Heart left ventricle (tissue), 16 donors: ENCODE measurements at regions not wholly inside any gene's neighbourhood (a gene's known extent, or its start where the extent isn't known, plus 50 kb on each side); places are given as distances from the start of the nearest gene placed in this dataset.
A peak's percentile ranks its signal among the peaks of the same experiment; 100 is the strongest.

Source experiments
- ATAC-seq, 4 donors: fragments of 200-7000 bp; cut with Tn5 transposase; one replicate each; pipeline ENCODE4 v1.9.1; 2020 to 2022; ENCODE audit warnings: moderate library complexity in 4 of 4, mild to moderate bottlenecking in 3 of 4, moderate number of reproducible peaks in 1 of 4
- DNase-seq, 5 donors: peaks; one replicate each; pipeline ENCODE4 v3.0.0-alpha.2; 2020
- H3K27ac ChIP-seq, 12 donors: fragments of 200-600 bp; sonication (generic) in 4 of 12; one replicate each; pipeline versions ENCODE4 v1.5.0 to v1.8.0; 2016 to 2022; ENCODE audit warnings: mild to moderate bottlenecking in 2 of 12
- H3K27me3 ChIP-seq, 9 donors: fragments of 200-600 bp; sonication (generic) in 2 of 9; one replicate each; pipeline versions ENCODE4 v1.5.1 to v1.8.0; 2016 to 2022; ENCODE audit warnings: mild to moderate bottlenecking in 3 of 9
- H3K36me3 ChIP-seq, 9 donors: fragments of 200-600 bp; sonication (generic) in 2 of 9; one replicate each; pipeline versions ENCODE4 v1.5.0 to v1.8.0; 2018 to 2022; ENCODE audit warnings: mild to moderate bottlenecking in 2 of 9
- H3K4me1 ChIP-seq, 12 donors: fragments of 200-600 bp; sonication (generic) in 4 of 12; one replicate each; pipeline versions ENCODE4 v1.5.0 to v1.8.0; 2016 to 2022; ENCODE audit warnings: mild to moderate bottlenecking in 3 of 12
- H3K4me3 ChIP-seq, 12 donors: fragments of 200-600 bp; sonication (generic) in 4 of 12; one replicate each; pipeline versions ENCODE4 v1.5.0 to v1.8.0; 2017 to 2022; ENCODE audit warnings: mild to moderate bottlenecking in 9 of 12, moderate library complexity in 4 of 12
- H3K9me3 ChIP-seq, 12 donors: fragments of 200-600 bp; sonication (generic) in 4 of 12; one replicate each; pipeline versions ENCODE4 v1.5.0 to v1.8.0; 2016 to 2022; ENCODE audit warnings: mild to moderate bottlenecking in 1 of 12
- CTCF ChIP-seq, 12 donors: fragments of 200-600 bp; sonication (generic) in 4 of 12; IDR thresholded peaks; one replicate each; pipeline versions ENCODE4 v1.5.0 to v1.8.0; 2018 to 2022; ENCODE audit warnings: antibody characterized with exemption in 12 of 12, mild to moderate bottlenecking in 5 of 12
- POLR2A ChIP-seq, 2 donors: fragments of 450-650 bp; IDR thresholded peaks; one replicate each; pipeline ENCODE4 v1.6.1; 2017; ENCODE audit warnings: antibody characterized with exemption in 2 of 2, mild to moderate bottlenecking in 2 of 2, moderate library complexity in 2 of 2
- WGBS, 4 donors: extraction: QIAGEN DNeasy Blood & Tissue Kit in 2 of 4; methylation state at CpG; one replicate each; pipeline versions ENCODE4 v1.1.5 to v1.1.7; 2013 to 2018; 5-methylcytosine and 5-hydroxymethylcytosine counted together
- intact Hi-C, 10 donors: fragments of 100-400 bp; cut with DNase I; formaldehyde crosslinking; loops; one replicate each; pipeline versions ENCODE4 v1.11.1 to v1.14.2; 2022
- donor health status: ischemic (EF 13 %, LVEDD 7.1; RV severe dilation, severe dysfunction).
- donor health status: healthy with polysubstance abuse.
- donor health status: DM: no; HTN: yes; CAD: no.
- donor health status: DM: no; HTN: no; CAD: no.
- donor health status: ischemic (EF 25% LVEDD 6.9; RV normal size, moderate dysfunction).
- donor health status: ischemic (EF 25% LVEDD 5.7; RV mildly dilated, moderate dysfunction).
- donor health status: healthy.
- donor health status: DM: yes; HTN: yes; CAD: no.
- donor health status: ischemic (EF 35%, LVEDD 5.7; RV mildly dilated, moderate dysfunction).
- donor health status: nonischemic (EF 11% LVEDD 7.7; RV severe dilation, severe dysfunction).
- donor health status: DM: yes; HTN: yes; CAD: no.
- donor health status: PGD.
- donor health status: ischemic (EF 29% LVEDD 5.4; RV normal size, mild dysfunction).
- donor health status: nonischemic (EF 23%, LVEDD 6.1; RV moderate dilation, normal function).

- H3K9me3 ChIP-seq: no peaks in the 10 kb centered on the region
- H3K4me1 ChIP-seq: no peaks in the 10 kb centered on the region
- H3K4me3 ChIP-seq: no peak overlapping the region
- TF ChIP-seq CTCF (IDR thresholded peaks at IDR 0.05) (no peak), POLR2A (IDR thresholded peaks at IDR 0.05) (no peak)
- DNase-seq: no peak
- H3K27ac ChIP-seq: no peak overlapping the region
- intact Hi-C loops: loop anchor here in 1 of 10 donors (10.0 kb wide), 1 partner anchor 98 kb away; no protein-coding TSS in a partner anchor
- peaks cover 0 to 43% (median 0%) of the 10 kb centered on the region in 9 donors for H3K36me3 ChIP-seq
- WGBS, 4 donors: 91 to 94% (median 93%) methylated on average over 5 of the region's 5 CpGs
- H3K27me3 ChIP-seq: no peaks in the 10 kb centered on the region
- no peak for ATAC-seq
Measured at GRCh38 chr4:20532871-20533870, 167.1 kb upstream of the PACRGL start.

DNA sequence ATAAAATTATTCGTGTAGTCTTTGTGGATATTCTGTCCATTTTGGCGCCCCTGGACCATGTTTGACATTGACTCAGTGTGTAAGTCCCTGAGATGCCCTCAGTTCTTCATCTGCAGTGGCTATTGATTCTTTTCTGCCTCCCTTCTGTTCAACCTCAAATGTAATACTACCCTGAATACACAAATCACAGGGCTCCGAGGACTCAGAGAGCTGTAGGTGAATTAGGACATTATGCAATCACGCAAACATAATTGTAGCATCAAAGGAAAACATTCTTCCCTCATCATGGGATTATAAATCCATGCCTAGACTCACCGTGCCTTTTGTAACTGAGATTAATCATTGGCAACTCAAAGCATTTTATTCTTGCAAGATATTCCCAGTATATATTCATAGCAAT is 161.4 kb upstream of the PACRGL start:
- intact Hi-C loops: loop anchor here in 1 of 10 donors (10.0 kb wide), 1 partner anchor 104 kb away; no protein-coding TSS in a partner anchor
- ATAC-seq (no peak), DNase-seq (no peak)
- Histone ChIP-seq H3K27me3 (no peaks in the 10 kb centered on the region), H3K27ac (no peak overlapping the region), H3K9me3 (no peaks in the 10 kb centered on the region), H3K4me3 (no peak overlapping the region), H3K4me1 (no peaks in the 10 kb centered on the region), H3K36me3 (peaks cover 0 to 28% (median 0%) of the 10 kb centered on the region in 9 donors)
- TF ChIP-seq POLR2A (IDR thresholded peaks at IDR 0.05) (no peak), CTCF (IDR thresholded peaks at IDR 0.05) (no peak)
- 69 to 91% (median 79%) methylated on average over 5 of the region's 5 CpGs for WGBS, 4 donors

DNA sequence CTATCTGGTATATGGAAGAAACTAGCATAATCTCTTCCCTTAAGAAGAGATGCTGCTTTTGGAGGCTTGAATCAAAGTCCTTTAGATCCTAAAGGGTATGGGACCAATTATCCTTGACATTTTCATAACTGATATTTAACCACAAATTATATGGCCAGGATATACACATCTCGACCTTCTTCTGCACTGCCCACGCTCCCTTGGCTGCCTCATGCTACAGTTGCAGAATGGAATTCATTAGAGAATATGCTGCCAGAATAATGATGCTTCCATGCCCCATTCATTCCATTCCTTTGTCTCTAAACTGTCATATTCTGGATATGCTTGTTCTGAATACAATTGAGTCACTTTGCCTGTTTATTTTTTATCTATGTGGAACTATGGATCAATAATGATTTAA is 157.1 kb upstream of the PACRGL start:
- intact Hi-C loops: loop anchor here in 6 of 10 donors (5.0 to 10.0 kb wide), 4 partner anchors 116 to 1848 kb away; no protein-coding TSS in a partner anchor
- Histone ChIP-seq H3K4me3 (no peak overlapping the region), H3K9me3 (no peaks in the 10 kb centered on the region), H3K27ac (no peak overlapping the region), H3K27me3 (no peaks in the 10 kb centered on the region), H3K36me3 (peaks cover 0 to 12% (median 0%) of the 10 kb centered on the region in 9 donors), H3K4me1 (no peaks in the 10 kb centered on the region)
- DNase-seq (no peak), ATAC-seq (no peak)
- 76 to 88% (median 79%) methylated on average over 2 of the region's 2 CpGs for WGBS, 4 donors
- TF ChIP-seq POLR2A (IDR thresholded peaks at IDR 0.05) (no peak), CTCF (IDR thresholded peaks at IDR 0.05) (no peak)

- intact Hi-C loops: loop anchor here in 7 of 10 donors (5.0 to 10.0 kb wide), 5 partner anchors 117 to 1850 kb away; no protein-coding TSS in a partner anchor
- no peak overlapping the region for H3K27ac ChIP-seq
- no peaks in the 10 kb centered on the region for H3K4me1 ChIP-seq
- no peaks in the 10 kb centered on the region for H3K27me3 ChIP-seq
- H3K36me3 ChIP-seq: peaks cover 0 to 11% (median 0%) of the 10 kb centered on the region in 9 donors
- H3K9me3 ChIP-seq: no peaks in the 10 kb centered on the region
- ATAC-seq: peak in 1 of 4 donors; percentile 50
- H3K4me3 ChIP-seq: no peak overlapping the region
- TF ChIP-seq CTCF (IDR thresholded peaks at IDR 0.05) (peak; percentile 19 to 61 (median 43)), POLR2A (IDR thresholded peaks at IDR 0.05) (no peak)
- DNase-seq: no peak
- WGBS, 4 donors: 33 to 42% (median 36%) methylated on average over 3 of the region's 3 CpGs
Measured at GRCh38 chr4:20544645-20545044, 155.6 kb upstream of the PACRGL start.
